ENCODE measurements at regions not wholly inside any gene's neighbourhood (a gene's known extent, or its start where the extent isn't known, plus 50 kb on each side); places are given as distances from the start of the nearest gene placed in this dataset.

DNA sequence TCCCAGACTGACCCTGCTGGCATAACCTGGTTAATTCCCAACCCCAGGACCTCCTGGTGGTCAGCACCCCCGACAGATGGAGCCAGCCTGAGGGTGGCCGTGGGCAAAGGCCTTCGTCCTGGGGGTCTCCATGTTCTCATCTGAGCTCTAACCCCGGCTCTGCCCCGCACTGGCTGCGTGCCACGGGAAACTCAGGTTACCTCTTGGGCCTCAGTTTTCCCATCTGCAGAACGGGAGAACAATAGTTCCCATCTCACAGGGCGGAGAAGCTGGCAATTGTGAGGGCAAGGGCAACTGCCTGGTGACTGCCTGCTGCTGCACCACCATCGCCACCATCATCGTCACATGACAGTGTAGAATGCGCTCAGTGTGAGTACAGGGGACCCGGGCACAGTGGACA, 77.9 kb downstream of the RFLNA start:
- Histone ChIP-seq H3K27ac (ENCODE audit: low read depth in 1 of 2, low read length in 2 of 2) (no peak overlapping the region), H3K4me1 (ENCODE audit: insufficient read depth, low read length) (no peaks in the 10 kb centered on the region), H3K9me3 (ENCODE audit: control insufficient read depth in 1 of 2, insufficient read depth in 1 of 2, low read length in 2 of 2) (no peaks in the 10 kb centered on the region), H3K36me3 (ENCODE audit: insufficient read depth, low read length) (peaks cover 59% of the 10 kb centered on the region), H3K27me3 (ENCODE audit: control insufficient read depth in 1 of 2, insufficient read depth in 2 of 2, low read length in 2 of 2) (no peaks in the 10 kb centered on the region), H3K4me3 (ENCODE audit: low read length) (no peak overlapping the region)
- H3K27ac Mint-ChIP-seq = no peak overlapping the region
- H3K27me3 Mint-ChIP-seq = no peaks in the 10 kb centered on the region
- H3K4me1 Mint-ChIP-seq (ENCODE audit: low read depth) = no peaks in the 10 kb centered on the region
- CTCF ChIA-PET = no interaction called here
- H3K9me3 Mint-ChIP-seq = no peaks in the 10 kb centered on the region
- TF ChIP-seq, protein P1, sequence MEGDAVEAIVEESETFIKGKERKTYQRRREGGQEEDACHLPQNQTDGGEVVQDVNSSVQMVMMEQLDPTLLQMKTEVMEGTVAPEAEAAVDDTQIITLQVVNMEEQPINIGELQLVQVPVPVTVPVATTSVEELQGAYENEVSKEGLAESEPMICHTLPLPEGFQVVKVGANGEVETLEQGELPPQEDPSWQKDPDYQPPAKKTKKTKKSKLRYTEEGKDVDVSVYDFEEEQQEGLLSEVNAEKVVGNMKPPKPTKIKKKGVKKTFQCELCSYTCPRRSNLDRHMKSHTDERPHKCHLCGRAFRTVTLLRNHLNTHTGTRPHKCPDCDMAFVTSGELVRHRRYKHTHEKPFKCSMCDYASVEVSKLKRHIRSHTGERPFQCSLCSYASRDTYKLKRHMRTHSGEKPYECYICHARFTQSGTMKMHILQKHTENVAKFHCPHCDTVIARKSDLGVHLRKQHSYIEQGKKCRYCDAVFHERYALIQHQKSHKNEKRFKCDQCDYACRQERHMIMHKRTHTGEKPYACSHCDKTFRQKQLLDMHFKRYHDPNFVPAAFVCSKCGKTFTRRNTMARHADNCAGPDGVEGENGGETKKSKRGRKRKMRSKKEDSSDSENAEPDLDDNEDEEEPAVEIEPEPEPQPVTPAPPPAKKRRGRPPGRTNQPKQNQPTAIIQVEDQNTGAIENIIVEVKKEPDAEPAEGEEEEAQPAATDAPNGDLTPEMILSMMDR (IDR thresholded peaks at IDR 0.05) = no peak
- peaks cover 46% of the 10 kb centered on the region for H3K36me3 Mint-ChIP-seq (ENCODE audit: low read depth)
- intact Hi-C loops (cut with DNase I, micrococcal nuclease) = no loop called here
- ATAC-seq (ENCODE audit: poor library complexity) (no peak), DNase-seq (no peak)
- no peak overlapping the region for H3K4me3 Mint-ChIP-seq
- POLR2A ChIA-PET = no interaction called here

DNA sequence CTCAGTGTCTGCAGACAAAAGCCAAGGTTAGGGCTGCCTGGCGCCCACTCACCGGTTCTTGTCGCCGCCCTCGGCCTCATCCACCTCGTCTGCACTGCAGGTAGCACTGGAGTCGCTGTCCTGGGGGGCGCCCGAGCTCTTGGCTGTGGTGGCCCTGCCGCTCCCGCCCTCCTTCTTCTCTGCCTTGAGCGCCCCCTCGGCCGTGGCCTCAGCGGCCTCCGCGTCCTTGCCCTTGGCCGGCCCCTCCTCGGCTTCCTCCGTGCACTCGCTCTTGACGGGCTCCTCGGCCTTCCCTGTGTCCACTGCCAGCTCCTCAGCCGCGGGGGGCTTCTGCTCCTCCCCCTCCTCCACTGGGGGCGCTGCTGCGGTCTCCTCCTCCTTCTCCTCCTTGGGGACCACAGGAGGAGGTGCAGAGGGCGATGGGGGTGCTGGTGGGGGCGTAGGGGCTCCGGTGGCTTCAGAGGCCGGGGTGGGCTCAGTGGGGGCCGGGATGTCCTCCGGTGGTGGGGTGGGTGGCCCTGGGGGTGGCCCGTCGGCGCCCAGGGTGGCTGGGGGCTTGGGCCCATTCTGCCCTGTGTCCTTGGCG, 77.2 kb downstream of the RFLNA start:
- no peak overlapping the region for H3K27ac Mint-ChIP-seq
- H3K4me3 ChIP-seq (ENCODE audit: low read length) = no peak overlapping the region
- CTCF ChIA-PET = no interaction called here
- TF ChIP-seq, protein P1 (IDR thresholded peaks at IDR 0.05) = no peak
- H3K27me3 Mint-ChIP-seq = no peaks in the 10 kb centered on the region
- no peak overlapping the region for H3K27ac ChIP-seq (ENCODE audit: low read depth in 1 of 2, low read length in 2 of 2)
- no peak overlapping the region for H3K4me3 Mint-ChIP-seq
- no peaks in the 10 kb centered on the region for H3K27me3 ChIP-seq (ENCODE audit: control insufficient read depth in 1 of 2, insufficient read depth in 2 of 2, low read length in 2 of 2)
- ATAC-seq (ENCODE audit: poor library complexity) (no peak), DNase-seq (no peak)
- H3K4me1 ChIP-seq (ENCODE audit: insufficient read depth, low read length) = no peaks in the 10 kb centered on the region
- intact Hi-C loops (cut with DNase I, micrococcal nuclease) = no loop called here
- no peaks in the 10 kb centered on the region for H3K4me1 Mint-ChIP-seq (ENCODE audit: low read depth)
- peaks cover 53% of the 10 kb centered on the region for H3K36me3 ChIP-seq (ENCODE audit: insufficient read depth, low read length)
- H3K9me3 Mint-ChIP-seq = no peaks in the 10 kb centered on the region
- no peaks in the 10 kb centered on the region for H3K9me3 ChIP-seq (ENCODE audit: control insufficient read depth in 1 of 2, insufficient read depth in 1 of 2, low read length in 2 of 2)
- POLR2A ChIA-PET = no interaction called here
- peaks cover 38% of the 10 kb centered on the region for H3K36me3 Mint-ChIP-seq (ENCODE audit: low read depth)

DNA sequence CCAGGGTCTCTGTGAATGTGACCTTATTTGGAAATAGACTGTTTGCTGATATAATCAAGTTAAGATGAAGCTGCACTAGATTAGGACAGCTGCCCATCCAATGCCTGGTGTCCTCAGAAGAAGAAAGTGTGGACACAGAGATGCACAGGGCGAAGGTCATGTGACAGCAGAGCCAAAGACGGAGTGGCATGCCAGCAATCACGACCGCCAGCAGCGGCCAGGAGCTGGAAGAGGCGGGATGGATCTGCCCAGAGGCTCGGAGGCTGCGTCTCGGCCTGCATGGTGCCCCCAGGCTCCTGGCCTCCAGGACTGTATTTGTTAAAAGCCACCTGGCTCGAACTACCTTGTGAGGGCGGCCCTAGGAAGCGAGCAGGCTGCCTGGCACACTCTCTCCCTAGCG, 76.5 kb downstream of the RFLNA start:
- DNase-seq (no peak), ATAC-seq (ENCODE audit: poor library complexity) (no peak)
- Histone ChIP-seq H3K9me3 (ENCODE audit: control insufficient read depth in 1 of 2, insufficient read depth in 1 of 2, low read length in 2 of 2) (no peaks in the 10 kb centered on the region), H3K36me3 (ENCODE audit: insufficient read depth, low read length) (peaks cover 46% of the 10 kb centered on the region), H3K4me3 (ENCODE audit: low read length) (no peak overlapping the region), H3K4me1 (ENCODE audit: insufficient read depth, low read length) (no peaks in the 10 kb centered on the region), H3K27ac (ENCODE audit: low read depth in 1 of 2, low read length in 2 of 2) (no peak overlapping the region), H3K27me3 (ENCODE audit: control insufficient read depth in 1 of 2, insufficient read depth in 2 of 2, low read length in 2 of 2) (no peaks in the 10 kb centered on the region)
- TF ChIP-seq, protein P1 (IDR thresholded peaks at IDR 0.05) = no peak
- peaks cover 34% of the 10 kb centered on the region for H3K36me3 Mint-ChIP-seq (ENCODE audit: low read depth)
- no peaks in the 10 kb centered on the region for H3K4me1 Mint-ChIP-seq (ENCODE audit: low read depth)
- ChIA-PET POLR2A (no interaction called here), CTCF (no interaction called here)
- intact Hi-C loops (cut with DNase I, micrococcal nuclease) = no loop called here
- H3K27me3 Mint-ChIP-seq = no peaks in the 10 kb centered on the region
- H3K27ac Mint-ChIP-seq = no peak overlapping the region
- no peak overlapping the region for H3K4me3 Mint-ChIP-seq
- H3K9me3 Mint-ChIP-seq = no peaks in the 10 kb centered on the region

All from CD4-positive, alpha-beta T cell (primary cell).